ENCODE measurements at regions not wholly inside any gene's neighbourhood (a gene's known extent, or its start where the extent isn't known, plus 50 kb on each side); places are given as distances from the start of the nearest gene placed in this dataset.
A peak's percentile ranks its signal among the peaks of the same experiment; 100 is the strongest.
"Not testable (repeated sequence)": the region's sequence is repeated elsewhere in the genome, so short reads cannot be mapped to it uniquely, and the experiment has no call there.

DNA sequence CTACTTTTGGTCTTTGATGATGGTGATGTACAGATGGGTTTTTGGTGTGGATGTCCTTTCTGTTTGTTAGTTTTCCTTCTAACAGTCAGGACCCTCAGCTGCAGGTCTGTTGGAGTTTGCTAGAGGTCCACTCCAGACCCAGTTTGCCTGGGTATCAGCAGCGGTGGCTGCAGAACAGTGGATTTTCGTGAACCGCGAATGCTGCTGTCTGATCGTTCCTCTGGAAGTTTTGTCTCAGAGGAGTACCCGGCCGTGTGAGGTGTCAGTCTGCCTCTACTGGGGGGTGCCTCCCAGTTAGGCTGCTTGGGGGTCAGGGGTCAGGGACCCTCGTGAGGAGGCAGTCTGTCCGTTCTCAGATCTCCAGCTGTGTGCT is 56.6 kb upstream of the TNFAIP8 start:
- DNase-seq: not testable (repeated sequence)

- DNase-seq: peak; percentile 95
Measured at GRCh38 chr5:119299615-119300310, 56.1 kb upstream of the TNFAIP8 start.

GRCh38 chr5:119300311-119300670 is 55.5 kb upstream of the TNFAIP8 start:
- no peak for DNase-seq

DNA sequence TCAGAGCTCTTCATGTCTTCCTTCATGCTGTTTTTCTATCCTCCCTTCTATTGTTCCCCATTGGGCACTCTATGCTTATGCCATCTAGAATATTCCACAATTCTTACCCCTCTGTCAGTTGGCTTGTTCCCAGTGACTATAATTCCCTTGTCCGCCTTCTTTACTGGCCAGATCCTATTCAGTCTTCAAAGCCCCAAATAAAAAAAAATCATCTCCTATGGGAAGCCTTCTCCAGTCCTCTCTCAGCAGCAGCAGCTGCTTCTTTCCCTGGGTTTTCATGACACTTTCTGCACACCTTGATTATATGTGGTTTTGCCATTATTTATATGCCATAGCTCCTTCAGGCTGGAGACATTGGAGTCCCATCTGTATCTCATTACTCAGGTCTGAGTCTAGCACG is 54.6 kb upstream of the TNFAIP8 start:
- no peak for DNase-seq

GRCh38 chr5:119301906-119302305 is 53.9 kb upstream of the TNFAIP8 start:
- DNase-seq: no peak

GRCh38 chr5:119302449-119302848 is 53.4 kb upstream of the TNFAIP8 start:
- DNase-seq: no peak

DNA sequence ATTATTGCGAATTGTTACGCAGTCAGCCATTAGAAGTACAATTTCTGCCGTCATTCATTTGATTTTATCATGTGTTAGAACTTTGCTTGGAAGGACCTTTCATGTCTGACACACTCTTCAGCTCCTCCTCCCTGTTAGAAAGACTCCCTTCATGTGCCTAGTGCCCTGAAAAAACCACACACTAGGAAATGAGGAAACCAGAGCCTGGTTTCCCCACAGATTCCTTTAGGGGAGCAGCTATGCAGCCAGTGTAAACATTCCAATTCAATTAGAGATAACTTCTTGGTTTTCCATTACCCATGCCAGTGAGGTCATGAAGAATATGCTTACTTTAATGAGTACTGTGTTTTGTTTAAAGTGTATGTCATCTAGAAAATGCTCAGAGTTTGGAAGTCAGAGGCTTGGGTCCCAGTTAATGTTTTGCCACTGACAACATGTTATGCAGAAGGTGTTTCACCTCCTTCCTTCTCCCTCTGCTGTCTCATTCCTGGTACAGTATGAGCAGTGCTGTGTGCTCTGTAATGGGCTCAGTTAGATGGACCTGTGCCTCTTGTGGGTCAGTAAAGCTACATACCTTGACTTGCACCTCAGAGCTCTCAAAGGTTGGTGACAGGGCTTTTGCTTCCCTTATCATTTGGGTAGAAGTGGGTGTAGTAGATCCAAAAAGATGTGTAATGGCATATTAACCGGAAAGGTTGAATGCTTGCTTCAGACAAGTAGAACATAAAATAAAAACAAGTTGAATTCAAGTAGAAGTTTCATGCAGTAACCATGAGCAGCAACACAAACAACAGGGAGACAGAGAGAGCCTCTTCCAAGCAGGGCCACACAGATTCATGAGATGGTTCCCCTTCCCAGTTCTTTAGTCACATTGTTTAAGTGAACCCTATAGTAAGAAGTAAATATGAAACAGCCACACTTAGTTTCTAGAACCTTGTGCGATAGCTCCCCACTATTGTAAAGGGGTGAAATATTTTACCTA is 52.6 kb upstream of the TNFAIP8 start:
- DNase-seq: no peak

DNA sequence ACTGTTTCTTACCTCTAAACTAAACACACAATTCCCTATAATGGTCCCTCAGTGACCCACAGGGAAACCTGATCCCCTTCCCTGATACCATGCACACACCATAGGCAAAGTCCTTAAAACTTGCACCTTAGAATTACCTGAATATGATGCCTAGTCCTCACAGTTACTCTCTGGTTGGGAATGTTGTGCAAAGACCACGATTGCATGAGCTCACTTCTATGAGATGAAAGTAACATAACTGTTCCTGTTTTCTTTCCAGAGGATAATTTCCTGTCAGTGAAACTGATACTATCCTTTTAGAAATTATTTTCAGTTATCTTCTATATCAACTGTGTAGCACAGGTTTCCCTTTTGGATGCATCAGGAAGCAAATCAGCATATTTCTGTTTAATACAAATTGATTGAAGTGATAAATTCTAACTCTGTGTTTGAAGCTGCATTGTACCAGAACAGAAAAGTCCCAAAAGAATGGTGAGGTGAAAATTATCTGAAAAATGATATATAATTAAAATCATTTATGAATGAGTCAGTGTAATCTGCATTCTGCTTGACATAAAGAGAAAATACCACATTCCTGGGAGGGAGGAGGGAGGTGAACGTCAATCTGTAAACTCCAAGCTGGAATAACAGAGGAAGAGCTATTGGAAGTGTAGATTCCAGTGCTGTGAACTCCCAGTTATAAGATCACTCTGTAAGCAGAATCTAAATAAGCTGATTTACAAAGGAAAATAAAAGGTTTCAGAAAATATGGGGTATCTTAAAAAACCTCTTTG is 51.2 kb upstream of the TNFAIP8 start:
- no peak for DNase-seq

Measured in stimulated activated CD4-positive, alpha-beta T cell treated with anti-CD3 and anti-CD28 coated beads, Interleukin-15, amount 100 ng/mL, for 24 hours (primary cell).